CD4-positive, alpha-beta T cell treated with Interleukin-4 for 4 hours (primary cell): ENCODE measurements at regions not wholly inside any gene's neighbourhood (a gene's known extent, or its start where the extent isn't known, plus 50 kb on each side); places are given as distances from the start of the nearest gene placed in this dataset.
"Not testable (repeated sequence)": the region's sequence is repeated elsewhere in the genome, so short reads cannot be mapped to it uniquely, and the experiment has no call there.

Experiments
- DNase-seq: peaks from one replicate; pipeline ENCODE4 v3.0.0-alpha.2; 2020

DNA sequence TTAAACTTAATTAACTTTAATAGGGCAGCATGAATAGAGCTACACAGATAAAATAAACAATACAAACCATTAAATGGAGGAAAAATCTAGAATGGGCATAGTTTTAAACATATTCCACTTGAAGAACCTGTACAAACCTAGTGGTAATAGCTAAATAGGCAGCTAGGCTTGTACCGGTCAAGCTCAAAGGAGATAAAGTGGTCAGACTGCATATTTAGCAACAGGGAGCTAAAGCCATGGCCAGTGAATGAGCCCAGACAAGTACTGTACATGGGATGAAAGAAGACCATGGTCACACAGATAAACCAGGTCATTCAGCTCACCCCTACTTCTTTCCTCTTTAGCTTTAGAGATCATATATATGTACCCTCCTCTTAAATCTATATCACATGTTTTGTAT, 186.6 kb upstream of the KRR1 start:
- DNase-seq = no peak

- DNase-seq = no peak
Measured at GRCh38 chr12:75695926-75696325, 184.5 kb upstream of the KRR1 start.

- no peak for DNase-seq
Measured at GRCh38 chr12:75694534-75695268, 183.3 kb upstream of the KRR1 start.

DNA sequence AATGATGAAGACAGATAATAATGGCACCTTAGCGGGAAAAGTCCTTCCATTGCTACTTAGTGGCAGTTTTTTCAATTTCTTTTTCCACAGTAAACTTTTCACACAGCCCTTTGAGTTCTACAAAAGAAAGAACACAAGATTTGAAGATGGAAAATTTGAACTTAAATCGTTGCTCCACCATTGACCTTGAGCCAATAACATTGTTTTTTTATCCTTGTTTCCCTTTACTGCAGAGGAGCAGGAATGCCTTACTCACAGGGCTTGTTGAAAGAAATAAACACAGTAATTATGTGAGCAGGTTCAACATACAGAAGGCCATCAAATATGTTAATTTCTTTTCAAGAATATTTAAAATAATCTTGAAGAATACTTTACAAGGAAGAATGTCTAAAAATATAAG, 181.5 kb upstream of the KRR1 start:
- no peak for DNase-seq

GRCh38 chr12:75690296-75690955, 179.0 kb upstream of the KRR1 start:
- no peak for DNase-seq

DNA sequence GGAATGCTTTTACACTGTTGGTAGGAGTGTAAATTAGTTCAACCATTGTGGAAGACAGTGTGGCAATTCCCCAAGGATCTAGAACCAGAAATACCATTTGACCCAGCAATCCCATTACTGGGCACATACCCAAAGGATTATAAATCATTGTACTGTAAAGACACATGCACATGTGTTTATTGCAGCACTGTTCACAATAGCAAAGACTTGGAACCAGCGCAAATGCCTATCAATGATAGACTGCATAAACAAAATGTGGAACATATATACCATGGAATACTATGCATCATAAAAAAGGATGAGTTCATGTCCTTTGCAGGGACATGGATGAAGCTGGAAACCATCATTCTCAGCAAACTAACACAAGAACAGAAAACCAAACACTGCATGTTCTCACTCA, 174.8 kb upstream of the KRR1 start:
- not testable (repeated sequence) for DNase-seq

DNA sequence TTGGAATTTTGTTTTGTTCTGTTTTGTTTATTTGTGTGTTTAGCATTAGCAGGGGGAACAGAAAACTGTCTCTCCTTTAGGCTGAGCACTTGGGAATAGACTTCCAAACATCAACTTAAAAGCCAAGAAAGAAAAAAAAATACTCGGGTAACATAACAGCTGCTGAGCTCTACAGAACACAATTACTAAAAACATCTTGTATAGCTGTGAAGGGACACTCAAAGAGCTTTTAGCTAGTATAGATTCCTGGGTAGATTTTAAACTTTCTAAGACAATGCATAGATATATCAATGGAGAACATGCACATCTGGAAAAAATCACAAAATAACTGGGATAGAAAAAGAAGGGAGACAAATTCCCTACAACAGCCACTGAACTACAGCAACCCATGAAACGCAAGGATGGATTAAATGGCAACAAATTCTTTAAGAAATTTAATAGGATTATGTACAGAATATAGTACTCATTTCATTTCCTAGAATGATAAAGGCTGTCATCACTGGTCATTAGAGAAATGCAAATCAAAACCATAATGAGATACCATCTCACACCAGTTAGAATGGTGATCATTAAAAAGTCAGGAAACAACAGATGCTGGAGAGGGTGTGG, 174.3 kb upstream of the KRR1 start:
- DNase-seq = no peak

- no peak for DNase-seq
Measured at GRCh38 chr12:75684678-75685616, 173.5 kb upstream of the KRR1 start.

DNA sequence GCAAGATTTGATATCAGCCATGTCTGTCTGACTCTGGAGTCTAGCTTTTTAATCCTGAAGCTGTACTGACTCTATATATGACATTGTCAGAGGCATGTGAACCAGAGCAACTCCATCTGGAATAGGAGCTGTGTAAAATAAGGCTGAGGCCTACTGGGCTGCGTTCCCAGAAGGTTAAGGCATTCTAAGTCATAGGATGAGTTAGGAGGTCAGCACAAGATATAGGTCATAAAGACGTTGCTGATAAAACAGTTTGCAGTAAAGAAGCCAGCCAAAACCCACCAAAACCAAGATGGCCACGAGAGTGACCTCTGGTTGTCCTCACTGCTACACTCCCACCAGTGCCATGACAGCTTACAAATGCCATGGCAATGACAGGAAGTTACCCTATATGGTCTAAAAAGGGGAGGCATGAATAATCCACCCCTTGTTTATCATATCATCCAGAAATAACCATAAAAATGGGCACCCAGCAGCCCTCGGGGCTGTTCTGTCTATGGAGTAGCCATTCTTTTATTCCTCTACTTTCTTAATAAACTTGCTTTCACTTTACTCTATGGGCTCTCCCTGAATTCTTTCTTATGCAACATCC, 172.7 kb upstream of the KRR1 start:
- not testable (repeated sequence) for DNase-seq

GRCh38 chr12:75683220-75683619, 171.8 kb upstream of the KRR1 start:
- no peak for DNase-seq

- no peak for DNase-seq
Measured at GRCh38 chr12:75677522-75677921, 166.1 kb upstream of the KRR1 start.

GRCh38 chr12:75674393-75674792, 163.0 kb upstream of the KRR1 start:
- no peak for DNase-seq

DNA sequence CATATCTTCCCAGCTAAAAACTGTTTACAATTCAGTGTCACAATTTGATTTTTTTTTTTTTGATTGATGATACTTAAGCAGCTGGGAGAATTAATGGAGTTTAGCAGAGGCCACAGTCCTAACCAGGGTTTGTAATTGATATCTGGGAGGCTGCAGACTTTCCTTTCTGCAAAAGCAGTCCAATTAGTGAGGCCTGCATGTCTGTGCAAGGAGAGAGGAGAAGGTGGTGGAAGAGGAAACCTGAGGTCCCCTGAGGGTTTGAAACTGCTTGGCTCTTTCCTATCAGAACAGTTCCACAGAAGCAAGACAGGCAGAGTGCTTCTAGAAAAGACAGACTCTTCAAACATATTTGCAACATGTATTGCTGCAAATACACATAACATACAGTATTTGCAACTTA, 160.8 kb upstream of the KRR1 start:
- DNase-seq = no peak

GRCh38 chr12:75670216-75670615, 158.8 kb upstream of the KRR1 start:
- no peak for DNase-seq

DNA sequence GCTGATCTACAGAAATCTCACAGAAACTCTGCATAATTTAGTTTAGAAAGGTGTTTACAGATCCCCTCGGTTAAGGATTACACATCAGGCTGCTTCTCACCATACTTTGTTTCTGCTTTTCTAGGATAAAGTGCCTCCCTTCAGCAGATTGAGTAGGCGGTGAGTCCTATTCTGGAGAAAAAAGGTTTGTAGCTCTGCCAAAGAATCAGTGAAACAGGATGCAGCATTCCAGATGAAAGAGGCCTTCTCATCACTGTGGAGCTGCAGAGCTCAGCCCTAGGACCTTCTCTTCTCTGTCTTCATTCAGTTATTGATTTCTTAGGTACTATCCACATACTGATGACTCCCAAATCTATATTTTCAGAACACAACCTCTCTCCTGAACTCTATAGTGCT, 155.5 kb upstream of the KRR1 start:
- no peak for DNase-seq

DNA sequence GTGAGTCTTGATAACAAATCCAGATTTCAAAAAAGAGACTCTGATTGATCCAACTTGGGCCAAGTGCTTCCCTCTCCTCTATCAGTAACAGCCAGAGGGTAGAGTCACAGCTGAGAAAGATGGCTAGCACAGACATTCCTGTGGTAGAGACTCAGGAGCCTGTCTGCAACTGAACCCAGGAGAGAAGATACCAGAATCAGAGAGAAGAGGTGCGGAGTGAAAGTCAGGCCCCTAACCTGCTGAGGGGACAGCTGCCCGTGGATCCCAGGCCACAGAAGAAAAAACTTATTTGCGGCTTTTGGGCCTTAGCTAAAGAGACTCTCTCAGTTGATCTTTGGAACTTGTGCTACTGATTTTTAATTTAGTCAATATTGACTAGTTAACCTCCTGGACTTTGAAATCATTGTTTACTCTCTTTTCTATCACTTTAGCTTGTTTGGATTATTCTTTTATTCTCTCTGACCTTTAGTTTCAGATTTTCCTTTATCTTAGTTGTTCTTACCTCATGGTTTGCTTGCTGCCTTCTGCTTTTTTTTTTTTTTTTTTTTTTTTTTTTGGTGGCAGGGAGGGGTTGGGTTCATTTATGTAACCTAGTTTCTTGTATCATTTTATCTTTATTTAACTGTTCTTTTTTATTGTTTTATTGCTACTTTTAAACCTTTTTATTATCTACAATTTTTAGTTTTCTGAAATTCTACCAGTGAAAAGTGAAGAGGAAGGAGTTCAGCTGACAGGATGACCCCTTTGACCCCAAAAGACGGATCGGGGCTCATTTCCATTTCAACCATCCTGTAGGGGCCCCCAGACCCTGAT, 154.9 kb upstream of the KRR1 start:
- no peak for DNase-seq

GRCh38 chr12:75665216-75665615, 153.8 kb upstream of the KRR1 start:
- DNase-seq = no peak

- DNase-seq = no peak
Measured at GRCh38 chr12:75662511-75663159, 151.2 kb upstream of the KRR1 start.

DNA sequence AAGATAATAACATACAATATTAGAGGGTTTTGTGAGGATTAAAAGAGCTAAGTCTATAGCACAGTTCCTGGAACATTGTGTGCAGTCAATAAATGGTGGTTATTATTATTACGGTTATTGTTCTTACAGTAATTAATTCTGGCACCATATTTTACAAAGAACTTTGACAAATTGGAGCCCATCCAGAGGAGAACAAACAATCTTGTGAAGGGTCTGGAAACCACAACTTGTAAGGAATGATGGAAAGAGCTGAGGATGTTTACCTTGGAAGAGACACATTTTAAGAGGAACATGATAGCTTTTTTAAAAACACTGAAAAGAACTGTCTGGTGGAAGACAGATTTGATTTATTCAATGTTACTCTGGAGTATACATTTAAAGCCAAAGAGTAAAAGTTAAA, 150.5 kb upstream of the KRR1 start:
- DNase-seq = no peak

GRCh38 chr12:75660805-75661404, 149.5 kb upstream of the KRR1 start:
- DNase-seq = no peak

- DNase-seq = no peak
Measured at GRCh38 chr12:75660107-75660530, 148.7 kb upstream of the KRR1 start.
